SIG-M5 treated with dmso at 0.1 percent for 504 hours (cell line): ENCODE measurements at regions not wholly inside any gene's neighbourhood (a gene's known extent, or its start where the extent isn't known, plus 50 kb on each side); places are given as distances from the start of the nearest gene placed in this dataset.

Experiments
- DNase-seq: peaks from one replicate; lab custom pipeline; 2025; ENCODE audit not compliant: unreplicated experiment; lab: John Stamatoyannopoulos, UW

DNA sequence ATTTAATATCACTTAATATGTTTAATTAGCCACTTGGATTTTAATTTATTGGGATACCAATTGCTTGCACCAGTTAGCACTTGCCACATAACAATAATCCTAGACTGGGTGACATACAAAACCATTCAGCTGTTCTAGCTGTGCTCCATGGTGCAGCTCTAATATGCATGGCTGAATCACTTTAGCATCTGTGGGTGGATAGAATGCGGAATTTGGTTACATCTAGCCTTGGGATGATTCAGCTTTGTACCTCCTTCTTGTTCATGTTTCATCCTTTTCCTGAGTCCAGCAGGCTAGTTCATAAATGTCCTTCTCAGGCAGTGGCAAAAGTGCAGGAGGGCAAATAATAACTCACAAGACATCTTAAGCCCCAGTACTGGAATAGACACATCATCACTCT, 1263.0 kb downstream of the LRFN5 start:
- DNase-seq: no peak

DNA sequence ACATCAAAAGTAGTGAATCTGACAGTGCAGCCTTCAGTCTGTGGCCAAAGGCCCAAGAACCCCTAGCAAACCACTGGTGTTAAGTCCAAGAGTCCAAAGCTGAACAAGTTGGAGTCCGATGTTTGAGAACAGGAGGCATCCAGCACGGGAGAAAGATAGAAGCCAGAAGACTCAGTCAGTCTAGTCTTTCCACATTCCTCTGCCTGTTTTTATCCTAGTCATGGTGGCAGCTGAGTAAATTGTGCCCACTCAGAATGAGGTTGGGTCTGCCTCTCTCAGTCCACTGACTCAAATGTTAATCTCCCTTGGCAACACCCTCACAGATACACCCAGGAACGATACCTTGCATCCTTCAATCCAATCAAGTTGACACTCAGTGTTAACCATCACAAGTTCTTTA, 1255.4 kb downstream of the LRFN5 start:
- DNase-seq: no peak

DNA sequence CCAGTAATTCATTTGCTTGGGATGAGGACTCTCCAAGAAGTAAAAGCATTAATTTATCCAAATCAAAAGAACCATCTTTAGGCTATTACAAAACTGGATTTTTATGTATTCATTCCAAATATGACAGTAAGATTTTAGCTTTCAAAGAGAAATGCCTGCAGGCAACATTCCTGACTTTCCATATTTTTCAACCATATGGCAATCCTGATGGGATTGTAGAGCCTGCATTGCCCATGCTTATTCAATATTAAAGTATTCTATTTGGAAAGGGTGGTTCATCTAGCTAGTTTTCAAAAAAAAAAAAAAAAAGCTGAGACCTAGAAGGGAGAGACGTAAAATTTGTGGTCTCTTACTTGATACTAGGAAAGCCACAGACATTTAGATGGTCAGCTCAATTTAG, 1253.7 kb downstream of the LRFN5 start:
- no peak for DNase-seq

DNA sequence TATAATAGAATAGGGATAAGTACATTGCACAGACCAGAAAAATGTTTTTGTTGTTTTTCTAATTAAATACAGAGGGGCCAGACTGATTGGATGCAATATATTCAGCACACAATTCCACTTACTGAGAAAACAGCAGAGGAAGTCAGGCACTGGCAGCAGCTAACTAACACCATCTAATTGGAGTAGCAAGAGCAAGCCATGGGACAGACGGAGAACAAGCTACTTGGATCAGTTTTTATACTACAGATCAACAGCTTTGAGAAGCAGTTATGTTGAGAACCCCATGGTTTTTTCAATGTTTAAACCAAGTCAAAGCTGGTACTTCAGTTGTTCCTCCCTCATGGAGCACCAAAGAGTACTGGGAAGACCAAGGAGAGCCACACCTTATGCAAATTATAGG, 1249.4 kb downstream of the LRFN5 start:
- DNase-seq: no peak

DNA sequence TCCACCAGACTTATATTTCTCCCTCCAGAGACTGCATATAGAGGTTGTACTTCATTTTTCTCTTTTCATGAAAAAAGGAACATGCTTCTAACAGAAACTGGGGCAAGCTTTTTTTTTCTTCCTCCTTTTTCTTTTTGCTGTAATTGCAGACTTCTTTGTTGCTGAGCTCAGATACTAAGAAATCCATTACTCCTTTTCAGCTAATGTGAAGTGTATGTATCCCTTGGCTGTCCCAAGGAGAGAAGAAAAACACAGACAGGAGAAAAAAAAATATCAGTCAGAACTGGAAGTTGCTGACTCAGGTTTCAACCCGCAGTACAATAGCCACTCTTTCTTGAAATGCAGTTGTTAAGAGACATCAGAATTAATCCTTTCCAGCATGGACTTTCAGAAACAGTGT, 1248.4 kb downstream of the LRFN5 start:
- peak; percentile 50 for DNase-seq

DNA sequence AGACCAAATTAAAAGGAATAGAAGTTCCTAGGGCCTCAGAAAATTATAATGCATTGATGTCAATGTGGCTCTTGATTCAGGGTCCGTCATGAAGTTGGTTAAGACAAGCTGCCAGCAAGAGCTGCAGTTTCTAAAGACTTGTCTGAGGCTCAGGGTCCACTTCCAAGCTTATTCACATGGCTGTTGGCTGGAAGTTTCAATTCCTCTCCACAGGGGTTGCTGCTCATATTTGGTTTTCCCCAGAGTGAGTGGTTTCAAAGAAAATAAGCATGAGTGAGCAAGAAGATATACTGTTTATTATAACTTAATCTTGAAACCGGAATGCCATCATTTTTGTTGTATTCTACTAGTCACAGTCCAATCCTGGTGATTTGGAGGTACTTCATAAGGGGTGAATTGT, 1247.4 kb downstream of the LRFN5 start:
- peak; percentile 17 for DNase-seq

DNA sequence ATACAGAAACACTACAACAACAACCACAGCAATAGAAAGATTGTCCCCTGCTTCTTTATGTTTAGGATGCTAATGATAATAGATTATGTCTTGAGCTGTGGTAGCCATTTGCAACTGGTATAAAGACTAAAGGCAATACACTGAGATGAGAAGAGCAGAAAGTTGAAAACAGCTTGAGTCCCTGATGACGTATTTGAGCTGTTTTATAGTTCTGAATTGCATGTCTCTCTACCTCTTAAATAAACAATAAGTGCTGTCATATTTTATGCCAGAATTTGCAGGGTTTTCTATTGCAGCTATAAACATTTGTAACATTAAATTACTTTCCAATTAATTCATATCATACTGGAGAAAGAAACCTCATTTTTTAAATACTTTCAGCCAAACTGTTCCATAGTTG, 1242.0 kb downstream of the LRFN5 start:
- no peak for DNase-seq

DNA sequence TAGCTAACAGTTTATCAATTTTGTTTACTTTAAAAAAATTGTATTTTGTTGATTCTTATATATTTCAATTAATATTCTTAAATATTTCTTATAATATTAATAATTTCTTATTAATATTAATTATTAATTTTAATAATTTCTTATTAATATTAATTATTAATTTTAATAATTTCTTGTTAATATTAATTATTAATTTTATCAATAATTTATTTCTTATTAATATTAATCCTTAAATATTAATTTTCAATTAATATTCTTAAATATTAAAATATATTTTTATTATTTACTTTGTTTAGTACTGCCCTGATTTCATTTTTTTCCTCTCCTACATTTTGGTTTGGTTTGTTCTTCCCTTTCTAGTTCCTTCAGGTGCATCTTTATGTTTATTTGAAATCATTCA, 1208.1 kb downstream of the LRFN5 start:
- no peak for DNase-seq

DNA sequence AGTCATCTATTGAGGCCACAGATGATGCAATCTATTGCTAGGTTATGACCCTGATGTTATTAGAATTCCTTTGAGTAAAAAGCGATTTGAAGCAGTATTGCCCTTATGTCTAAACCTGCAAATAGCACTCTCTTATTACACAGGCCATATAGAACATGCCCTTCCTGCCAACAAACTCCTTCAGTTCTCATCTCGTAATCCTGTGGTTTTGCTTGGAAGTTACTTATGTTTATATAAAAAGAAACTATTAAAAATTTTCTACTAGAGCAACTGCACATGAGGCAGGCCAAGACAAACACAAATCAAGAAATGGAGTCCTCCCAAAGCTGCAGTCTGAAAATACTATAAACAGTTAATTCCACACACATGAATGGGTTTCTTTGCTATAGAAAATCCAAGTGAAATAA, 1200.2 kb downstream of the LRFN5 start:
- DNase-seq: no peak

DNA sequence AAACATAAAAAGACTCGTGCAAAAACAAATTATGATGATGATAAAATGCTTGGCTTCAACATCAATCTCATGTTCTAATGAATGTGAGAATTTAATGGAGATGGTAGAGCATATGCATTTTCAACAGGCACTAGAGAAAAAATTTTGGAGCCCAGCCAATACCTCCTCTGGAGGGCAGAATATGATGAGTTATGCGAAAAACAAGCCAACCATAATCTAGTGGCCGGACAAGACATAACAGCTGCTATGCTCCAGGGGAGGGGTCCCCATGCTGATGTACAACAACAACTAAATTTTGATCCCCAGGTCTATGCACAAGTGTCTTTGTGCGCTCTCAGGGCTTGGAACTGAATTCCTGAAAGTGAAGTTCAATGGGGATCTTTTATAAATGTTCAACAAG, 1197.5 kb downstream of the LRFN5 start:
- no peak for DNase-seq

DNA sequence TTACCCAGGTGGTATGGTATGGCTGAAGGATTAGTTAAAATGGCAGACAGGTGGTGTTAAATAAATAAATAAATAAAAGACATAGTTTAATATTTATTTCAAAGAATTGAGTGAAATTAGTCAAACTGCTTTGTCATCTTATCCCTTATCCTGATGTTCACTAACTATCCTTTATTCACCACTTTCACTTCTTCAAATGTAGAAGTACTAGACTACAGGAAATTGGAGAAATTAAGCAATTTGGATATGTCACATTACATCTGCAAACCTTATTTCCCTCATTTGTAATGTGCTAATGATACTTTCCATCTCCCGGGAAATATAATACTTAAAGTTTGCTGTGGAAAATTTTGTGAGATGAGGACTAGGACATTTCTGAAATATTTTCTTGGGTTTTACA, 1195.7 kb downstream of the LRFN5 start:
- peak; percentile 2 for DNase-seq

DNA sequence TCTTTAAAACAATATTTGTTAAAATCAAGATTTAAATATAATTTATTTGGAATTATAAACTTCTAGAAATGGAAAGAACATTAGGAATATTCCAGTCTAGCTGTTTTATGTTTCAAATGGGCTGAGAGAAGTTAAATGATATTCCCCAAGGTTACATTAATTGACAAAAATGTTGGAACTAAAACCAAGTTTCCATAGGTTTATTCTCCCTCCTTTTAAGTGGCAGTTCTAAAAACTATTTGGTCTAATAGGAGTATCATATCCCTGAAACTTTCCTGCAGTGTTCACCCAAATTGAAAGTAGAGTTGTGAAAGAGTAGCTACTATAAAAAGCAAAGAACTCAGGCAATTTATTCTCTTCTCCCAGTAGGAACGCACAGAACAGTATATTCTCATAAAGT, 1185.5 kb downstream of the LRFN5 start:
- DNase-seq: no peak

DNA sequence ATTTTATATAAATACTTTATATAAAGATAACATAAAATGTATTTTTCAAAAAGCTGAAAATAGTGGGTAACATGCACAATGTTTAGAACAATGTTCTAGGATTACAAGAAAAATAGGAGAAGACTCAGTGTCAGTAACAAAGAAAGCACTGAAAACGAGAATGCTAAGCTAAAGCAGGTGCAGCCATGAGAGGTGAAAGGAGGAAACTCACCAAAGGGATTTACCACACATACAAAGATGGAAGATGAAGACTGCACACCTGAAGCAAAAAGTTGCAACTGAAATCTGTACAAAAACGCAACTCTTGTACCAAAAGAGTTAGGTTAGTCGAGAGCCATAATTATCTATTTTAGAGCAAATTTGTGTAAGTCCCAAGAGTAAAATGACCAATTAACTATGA, 1176.1 kb downstream of the LRFN5 start:
- no peak for DNase-seq

DNA sequence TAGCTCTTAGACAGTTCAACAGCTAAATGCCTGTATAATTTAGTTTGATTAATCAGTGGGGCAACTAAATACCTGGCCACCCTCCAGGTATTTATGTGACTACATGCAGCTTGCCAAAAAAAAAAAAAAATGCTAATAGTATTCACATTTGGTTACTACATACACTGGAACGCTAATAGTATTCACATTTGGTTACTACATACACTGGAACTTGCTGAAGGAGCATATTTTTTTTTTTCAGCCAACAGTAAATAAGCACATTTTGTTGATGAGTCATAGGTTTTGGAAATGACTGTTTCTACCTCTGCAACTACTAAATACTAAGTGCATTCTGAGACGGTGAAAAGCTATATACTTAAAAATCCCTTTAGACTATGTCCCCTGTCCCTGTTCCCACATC, 1172.3 kb downstream of the LRFN5 start:
- no peak for DNase-seq

DNA sequence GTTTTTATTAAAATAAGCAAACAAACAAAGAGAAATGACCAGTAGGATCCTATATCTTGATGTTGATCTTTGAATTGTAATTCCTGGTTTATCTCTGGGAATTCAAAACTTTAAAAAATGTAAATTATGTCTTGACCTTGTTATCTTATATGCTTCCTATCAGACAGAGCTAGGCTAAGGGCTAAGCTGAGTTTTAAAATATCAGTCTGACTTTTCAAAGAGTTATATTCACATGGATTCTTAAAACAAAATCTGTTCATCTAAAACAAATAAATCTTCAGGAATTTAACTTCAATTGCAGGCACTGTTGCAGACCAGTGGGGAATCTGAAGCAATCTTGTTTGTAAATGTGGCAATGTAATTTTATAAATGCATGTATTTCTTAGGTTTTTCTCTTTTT, 1144.1 kb downstream of the LRFN5 start:
- DNase-seq: no peak

DNA sequence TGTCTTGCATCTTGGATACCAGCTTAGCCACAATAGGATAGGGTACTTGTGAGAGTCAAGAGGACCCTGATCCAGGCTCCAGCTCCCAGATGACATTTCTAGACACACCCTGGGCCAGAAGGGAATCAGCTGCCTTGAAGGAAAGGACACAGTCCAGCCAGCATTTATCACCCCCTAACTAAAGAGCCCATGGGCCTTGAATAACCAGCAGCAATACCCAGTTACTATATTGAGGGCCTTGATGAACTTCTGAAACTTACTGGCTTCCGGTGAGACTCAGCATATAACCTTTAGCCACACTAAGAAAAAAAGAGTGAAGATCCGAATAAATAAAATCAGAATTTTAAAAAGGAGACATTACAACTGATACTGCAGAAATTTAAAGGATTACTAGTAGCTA, 1135.4 kb downstream of the LRFN5 start:
- DNase-seq: no peak

DNA sequence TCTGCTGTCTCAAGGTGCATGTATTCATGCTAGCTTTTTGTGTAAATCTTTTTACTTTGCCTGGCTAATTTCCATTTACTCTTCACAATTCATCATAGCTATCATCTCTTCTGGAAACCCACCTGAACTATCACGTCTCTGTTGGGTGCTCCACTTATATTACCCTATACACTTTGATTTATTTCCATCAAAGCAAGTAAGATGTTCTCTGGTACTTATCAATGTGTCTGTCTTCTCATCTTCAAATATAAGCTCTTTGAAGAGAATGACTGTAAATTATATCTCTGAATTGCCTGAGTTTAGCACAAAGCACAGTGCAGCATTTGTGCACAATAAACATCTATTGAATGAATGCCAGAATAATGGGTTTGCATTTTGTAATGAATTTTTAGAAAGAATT, 1129.7 kb downstream of the LRFN5 start:
- no peak for DNase-seq

DNA sequence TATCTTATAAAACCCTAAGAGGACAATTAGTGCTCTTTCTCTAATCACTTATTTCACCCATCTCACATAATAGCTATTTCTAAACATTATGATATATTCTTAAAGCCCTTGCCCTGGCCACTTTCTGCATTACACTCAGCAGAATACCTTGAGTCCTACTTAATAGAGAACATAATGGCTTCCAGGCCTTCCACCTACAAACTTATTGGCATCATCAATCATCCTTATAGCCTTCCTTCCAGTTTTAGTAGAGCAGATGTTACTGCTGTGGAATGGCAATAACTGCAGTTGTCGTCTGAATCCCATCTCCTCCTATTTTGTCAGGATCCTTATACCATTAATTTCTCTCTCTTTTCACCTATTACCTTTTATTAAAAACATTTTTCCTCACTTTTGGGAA, 1127.4 kb downstream of the LRFN5 start:
- DNase-seq: no peak

DNA sequence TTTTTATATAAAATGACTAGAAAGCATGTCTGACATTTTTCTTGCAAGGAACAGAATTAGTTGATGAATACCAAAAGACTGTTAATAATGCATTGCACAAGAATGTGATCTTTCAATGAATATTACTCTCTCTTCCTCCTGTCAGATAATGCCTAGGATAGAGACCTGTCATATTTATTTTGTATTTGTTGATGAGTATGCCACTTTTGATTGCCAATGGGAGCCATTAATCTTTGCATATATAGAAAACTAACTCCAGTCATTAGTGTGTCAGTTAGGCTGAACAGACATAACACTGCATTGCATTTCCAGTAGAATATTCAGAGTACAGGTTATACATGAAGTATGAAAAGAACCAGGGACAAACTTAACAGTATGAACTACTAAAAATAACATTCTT, 1125.3 kb downstream of the LRFN5 start:
- no peak for DNase-seq

DNA sequence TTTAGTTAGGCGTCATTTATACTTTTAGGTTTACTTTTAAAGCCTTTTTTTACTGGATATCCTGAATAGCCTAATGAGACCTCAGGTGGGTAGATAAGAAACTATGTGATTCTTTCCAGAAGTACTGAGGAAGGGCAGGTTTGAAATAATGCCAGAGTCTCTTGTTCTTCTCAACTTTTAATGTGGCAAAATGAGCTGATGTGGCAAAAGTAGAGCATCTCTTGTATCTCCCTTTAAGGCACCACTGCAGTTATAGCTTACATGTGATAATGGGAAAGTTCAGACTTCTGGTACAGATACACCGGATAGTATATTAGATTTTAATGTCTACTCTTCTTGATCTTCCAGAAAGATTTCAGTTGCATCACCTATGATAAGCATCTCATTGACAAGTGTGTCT, 1124.8 kb downstream of the LRFN5 start:
- no peak for DNase-seq

DNA sequence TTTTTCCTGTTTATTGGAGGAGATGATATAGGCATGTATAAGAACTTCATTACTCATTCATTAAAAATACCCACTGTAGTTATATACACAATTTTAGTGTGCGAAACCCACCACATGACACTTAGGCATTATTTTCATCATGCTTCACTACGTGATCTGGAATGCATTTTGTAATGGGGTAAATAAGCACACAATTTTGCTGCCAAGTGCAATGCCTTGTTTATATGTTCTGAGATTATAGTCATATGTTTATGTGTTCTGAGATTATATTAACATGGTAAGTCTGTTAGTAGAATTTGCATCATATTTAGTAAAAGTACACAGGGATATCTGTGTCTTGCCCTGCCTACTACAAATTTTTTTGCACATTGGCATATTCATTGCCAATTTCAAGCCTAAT, 1123.0 kb downstream of the LRFN5 start:
- no peak for DNase-seq

DNA sequence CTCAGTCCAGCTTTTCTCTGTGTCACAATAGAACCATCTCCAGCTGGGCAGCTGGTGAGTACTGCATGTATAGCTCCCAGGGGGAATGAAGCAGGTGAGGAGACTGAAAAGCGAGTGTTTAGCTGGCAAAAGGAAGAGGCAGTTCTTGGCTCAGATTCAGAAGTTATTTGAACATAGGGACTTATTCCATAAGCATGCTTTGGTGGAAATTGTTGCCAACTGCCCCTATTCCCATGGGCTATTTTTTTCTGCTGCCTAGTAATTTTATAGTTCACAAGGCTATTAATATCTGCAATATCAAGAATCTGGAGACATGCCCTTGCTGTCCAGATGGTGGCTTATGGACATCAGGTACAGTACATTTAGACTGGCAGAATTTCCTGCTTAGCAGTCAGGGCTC, 1112.7 kb downstream of the LRFN5 start:
- no peak for DNase-seq

DNA sequence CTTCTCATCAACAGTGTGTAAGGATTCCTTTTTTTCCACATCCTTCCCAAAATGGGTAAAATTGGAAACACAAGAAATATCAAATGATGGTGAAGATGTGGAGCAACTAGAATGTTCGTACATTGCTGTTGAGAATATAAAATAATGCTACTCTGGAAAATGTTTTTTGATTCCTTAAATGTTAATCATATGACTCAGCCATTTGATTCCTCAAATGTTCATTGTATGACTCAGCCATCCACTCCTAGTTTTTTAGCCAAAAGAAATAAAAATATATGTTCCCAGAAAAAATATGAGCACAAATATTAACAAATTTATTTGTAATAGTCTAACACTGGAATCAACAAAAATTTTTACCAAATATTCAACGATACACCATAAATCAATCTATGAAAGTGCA, 1108.6 kb downstream of the LRFN5 start:
- no peak for DNase-seq

DNA sequence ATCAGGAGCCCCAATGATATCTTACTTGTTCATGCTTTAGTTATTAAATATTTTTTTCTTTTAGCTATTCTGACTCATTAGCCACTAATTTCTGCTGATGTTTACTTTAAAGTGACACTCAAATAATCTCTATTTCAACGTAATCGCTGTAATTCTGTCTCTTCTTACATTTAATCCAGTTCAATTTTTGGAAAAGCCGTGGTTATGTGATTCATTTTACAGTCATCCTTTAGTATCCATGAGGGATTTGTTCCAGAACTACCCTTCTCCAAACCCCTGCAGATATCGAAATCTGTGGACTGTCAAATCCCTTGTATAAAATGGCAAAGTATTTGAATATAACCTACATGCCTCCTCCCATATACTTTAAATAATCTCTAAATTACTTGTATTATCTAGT, 1103.4 kb downstream of the LRFN5 start:
- no peak for DNase-seq
